ENCODE measurements at regions not wholly inside any gene's neighbourhood (a gene's known extent, or its start where the extent isn't known, plus 50 kb on each side); places are given as distances from the start of the nearest gene placed in this dataset.

DNA sequence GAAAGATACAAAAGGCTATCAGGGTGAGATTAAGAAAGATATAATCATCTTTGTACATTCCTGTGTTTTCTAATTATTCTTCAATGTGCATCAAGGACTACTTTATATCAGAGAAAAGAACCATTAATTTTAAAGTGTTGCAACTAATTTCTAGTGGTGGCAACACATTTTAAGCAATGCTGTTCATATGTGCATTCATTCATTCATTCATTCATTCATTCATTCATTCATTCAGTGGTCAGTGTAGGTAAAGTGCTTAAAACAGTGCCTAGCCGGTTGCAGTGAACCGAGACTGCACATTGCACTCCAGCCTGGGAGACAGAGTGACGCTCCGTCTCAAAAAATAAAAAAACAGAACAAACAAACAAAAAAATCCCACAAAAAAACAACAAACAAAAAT, 155.7 kb upstream of the ZNF536 start:
- Histone ChIP-seq H3K4me3 (ENCODE audit: low read depth, low read length) (no peak overlapping the region), H3K36me3 (ENCODE audit: control insufficient read depth, insufficient read depth, low read length) (no peaks in the 10 kb centered on the region), H3K27me3 (replicated peaks; ENCODE audit: control insufficient read depth, insufficient read depth, low read length) (no peaks in the 10 kb centered on the region), H3K9me3 (no peaks in the 10 kb centered on the region), H3K4me1 (no peaks in the 10 kb centered on the region)
- POLR2A ChIA-PET: no interaction called here
- Mint-ChIP-seq H3K4me3 (ENCODE audit: unreplicated experiment) (no peak overlapping the region), H3K27me3 (ENCODE audit: insufficient read depth, unreplicated experiment) (peaks cover 18% of the 10 kb centered on the region), H3K27ac (ENCODE audit: unreplicated experiment) (no peak overlapping the region), H3K36me3 (ENCODE audit: insufficient read depth, unreplicated experiment) (no peaks in the 10 kb centered on the region), H3K4me1 (ENCODE audit: low read depth, unreplicated experiment) (no peaks in the 10 kb centered on the region), H3K9me3 (ENCODE audit: unreplicated experiment) (no peaks in the 10 kb centered on the region)
- TF ChIP-seq, protein P1, sequence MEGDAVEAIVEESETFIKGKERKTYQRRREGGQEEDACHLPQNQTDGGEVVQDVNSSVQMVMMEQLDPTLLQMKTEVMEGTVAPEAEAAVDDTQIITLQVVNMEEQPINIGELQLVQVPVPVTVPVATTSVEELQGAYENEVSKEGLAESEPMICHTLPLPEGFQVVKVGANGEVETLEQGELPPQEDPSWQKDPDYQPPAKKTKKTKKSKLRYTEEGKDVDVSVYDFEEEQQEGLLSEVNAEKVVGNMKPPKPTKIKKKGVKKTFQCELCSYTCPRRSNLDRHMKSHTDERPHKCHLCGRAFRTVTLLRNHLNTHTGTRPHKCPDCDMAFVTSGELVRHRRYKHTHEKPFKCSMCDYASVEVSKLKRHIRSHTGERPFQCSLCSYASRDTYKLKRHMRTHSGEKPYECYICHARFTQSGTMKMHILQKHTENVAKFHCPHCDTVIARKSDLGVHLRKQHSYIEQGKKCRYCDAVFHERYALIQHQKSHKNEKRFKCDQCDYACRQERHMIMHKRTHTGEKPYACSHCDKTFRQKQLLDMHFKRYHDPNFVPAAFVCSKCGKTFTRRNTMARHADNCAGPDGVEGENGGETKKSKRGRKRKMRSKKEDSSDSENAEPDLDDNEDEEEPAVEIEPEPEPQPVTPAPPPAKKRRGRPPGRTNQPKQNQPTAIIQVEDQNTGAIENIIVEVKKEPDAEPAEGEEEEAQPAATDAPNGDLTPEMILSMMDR (IDR thresholded peaks at IDR 0.05; ENCODE audit: insufficient read depth in 1 of 2, low read depth in 1 of 2, low read length in 1 of 2, severe bottlenecking in 1 of 2, unreplicated experiment in 1 of 2): no peak
- no TSS peak for BruUV-seq (replicated peaks)
- CTCF ChIA-PET: no interaction called here
- intact Hi-C loops (cut with micrococcal nuclease; ENCODE audit: unreplicated experiment): no loop called here
- DNase-seq: no peak

DNA sequence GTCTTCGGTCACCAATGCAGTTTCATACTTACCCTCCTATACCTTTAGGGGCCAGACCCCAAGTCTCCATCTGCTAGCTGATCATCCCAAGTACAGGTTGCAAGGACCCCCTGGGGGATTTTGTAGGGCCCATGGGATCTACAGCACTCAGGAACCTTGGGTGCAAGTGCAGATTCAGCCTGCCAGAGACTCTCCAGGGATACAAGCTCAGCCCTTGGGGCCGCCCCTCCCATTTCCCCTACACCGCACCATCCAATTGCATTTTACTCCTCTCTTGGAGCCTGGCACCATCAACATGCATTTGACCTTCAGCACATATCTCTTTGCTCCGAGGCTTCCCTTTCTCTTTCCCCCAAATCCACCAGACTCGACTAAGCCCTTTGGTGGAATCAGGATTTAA, 154.7 kb upstream of the ZNF536 start:
- Mint-ChIP-seq H3K36me3 (ENCODE audit: insufficient read depth, unreplicated experiment) (no peaks in the 10 kb centered on the region), H3K4me3 (ENCODE audit: unreplicated experiment) (no peak overlapping the region), H3K27ac (ENCODE audit: unreplicated experiment) (no peak overlapping the region), H3K9me3 (ENCODE audit: unreplicated experiment) (no peaks in the 10 kb centered on the region), H3K4me1 (ENCODE audit: low read depth, unreplicated experiment) (no peaks in the 10 kb centered on the region), H3K27me3 (ENCODE audit: insufficient read depth, unreplicated experiment) (peaks cover 19% of the 10 kb centered on the region)
- Histone ChIP-seq H3K27me3 (replicated peaks; ENCODE audit: control insufficient read depth, insufficient read depth, low read length) (no peaks in the 10 kb centered on the region), H3K4me1 (no peaks in the 10 kb centered on the region), H3K9me3 (no peaks in the 10 kb centered on the region), H3K36me3 (ENCODE audit: control insufficient read depth, insufficient read depth, low read length) (no peaks in the 10 kb centered on the region), H3K4me3 (ENCODE audit: low read depth, low read length) (no peak overlapping the region)
- intact Hi-C loops (cut with micrococcal nuclease; ENCODE audit: unreplicated experiment): no loop called here
- ChIA-PET CTCF (no interaction called here), POLR2A (no interaction called here)
- no peak for DNase-seq
- no TSS peak for BruUV-seq (replicated peaks)
- TF ChIP-seq, protein P1 (IDR thresholded peaks at IDR 0.05; ENCODE audit: insufficient read depth in 1 of 2, low read depth in 1 of 2, low read length in 1 of 2, severe bottlenecking in 1 of 2, unreplicated experiment in 1 of 2): no peak

DNA sequence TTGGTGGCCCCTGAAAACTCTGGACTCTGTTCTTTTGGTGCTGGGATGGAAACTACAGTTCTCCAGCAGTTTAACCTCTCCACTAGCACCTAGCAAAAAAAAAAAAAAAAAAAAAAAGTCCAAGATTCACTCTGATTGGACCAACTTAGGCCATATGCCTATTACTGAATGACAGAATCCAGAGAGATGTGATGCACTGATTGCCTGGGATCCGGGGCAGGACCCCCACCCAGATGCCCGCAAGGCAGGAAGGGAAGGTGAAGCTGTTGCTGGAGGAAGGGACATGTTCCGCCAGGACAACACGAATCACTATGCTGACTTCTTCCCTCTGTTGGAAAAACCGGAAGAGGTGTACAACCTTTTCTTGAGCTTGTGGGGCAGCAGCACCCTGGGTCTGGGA, 152.5 kb upstream of the ZNF536 start:
- no TSS peak for BruUV-seq (replicated peaks)
- no peak for DNase-seq
- no peak overlapping the region for H3K4me3 ChIP-seq (ENCODE audit: low read depth, low read length)
- ChIA-PET POLR2A (no interaction called here), CTCF (no interaction called here)
- Mint-ChIP-seq H3K9me3 (ENCODE audit: unreplicated experiment) (no peaks in the 10 kb centered on the region), H3K27ac (ENCODE audit: unreplicated experiment) (no peak overlapping the region), H3K4me3 (ENCODE audit: unreplicated experiment) (no peak overlapping the region), H3K27me3 (ENCODE audit: insufficient read depth, unreplicated experiment) (peaks cover 31% of the 10 kb centered on the region), H3K36me3 (ENCODE audit: insufficient read depth, unreplicated experiment) (no peaks in the 10 kb centered on the region), H3K4me1 (ENCODE audit: low read depth, unreplicated experiment) (no peaks in the 10 kb centered on the region)
- no peaks in the 10 kb centered on the region for H3K9me3 ChIP-seq
- intact Hi-C loops (cut with micrococcal nuclease; ENCODE audit: unreplicated experiment): no loop called here
- H3K36me3 ChIP-seq (ENCODE audit: control insufficient read depth, insufficient read depth, low read length): no peaks in the 10 kb centered on the region
- H3K27me3 ChIP-seq (replicated peaks; ENCODE audit: control insufficient read depth, insufficient read depth, low read length): no peaks in the 10 kb centered on the region
- no peaks in the 10 kb centered on the region for H3K4me1 ChIP-seq
- TF ChIP-seq, protein P1 (IDR thresholded peaks at IDR 0.05; ENCODE audit: insufficient read depth in 1 of 2, low read depth in 1 of 2, low read length in 1 of 2, severe bottlenecking in 1 of 2, unreplicated experiment in 1 of 2): no peak
